ENCODE measurements at regions not wholly inside any gene's neighbourhood (a gene's known extent, or its start where the extent isn't known, plus 50 kb on each side); places are given as distances from the start of the nearest gene placed in this dataset.

DNA sequence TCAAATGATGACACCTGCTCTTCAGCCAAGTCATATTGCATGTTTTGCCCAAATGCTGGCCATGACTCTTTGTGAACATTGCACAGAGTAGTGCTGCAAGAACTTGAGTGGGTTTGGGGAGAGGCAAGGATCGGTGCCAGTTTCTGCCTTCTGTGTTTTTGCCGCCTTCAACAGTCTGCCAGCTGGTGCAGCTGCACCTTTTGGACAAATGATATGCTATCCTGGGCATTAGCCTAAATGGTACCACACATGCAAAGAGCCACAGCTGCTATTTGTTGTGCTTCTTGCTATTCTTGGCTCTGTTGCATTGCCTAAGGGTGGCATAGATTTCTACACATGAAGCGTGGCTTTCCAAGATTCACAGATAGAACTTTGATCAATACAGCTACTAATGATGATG lies 189.0 kb upstream of the CCN2 start (continued):
- TF ChIP-seq ZNF407 (CRISPR knock-in tag; IDR thresholded peaks at IDR 0.05; ENCODE audit: not compliant biosample characterization) (no peak), RFX1 (IDR thresholded peaks at IDR 0.05) (no peak), ZNF691 (CRISPR knock-in tag; IDR thresholded peaks at IDR 0.05; ENCODE audit: borderline replicate concordance, low read depth) (no peak), ZNF121 (CRISPR knock-in tag; IDR thresholded peaks at IDR 0.05) (no peak), ZNF446 (CRISPR knock-in tag; IDR thresholded peaks at IDR 0.05) (no peak), ZKSCAN8 (CRISPR knock-in tag; IDR thresholded peaks at IDR 0.05; ENCODE audit: borderline replicate concordance) (no peak)

All from HepG2 (cell line).